Fibroblast of the aortic adventitia (primary cell): ENCODE measurements at regions not wholly inside any gene's neighbourhood (a gene's known extent, or its start where the extent isn't known, plus 50 kb on each side); places are given as distances from the start of the nearest gene placed in this dataset.

Source experiments
- DNase-seq: peaks from one replicate; pipeline ENCODE4 v3.0.0-alpha.2; 2010; ENCODE audit warnings: low read depth
- H3K4me3 ChIP-seq: 2 replicates; pipeline ENCODE4 v1.5.1; 2011; ENCODE audit warnings: low read depth, mild to moderate bottlenecking, control low read depth, low read length, moderate library complexity
- CTCF ChIP-seq: IDR thresholded peaks from 2 replicates; pipeline ENCODE4 v1.5.1; 2011; ENCODE audit warnings: mild to moderate bottlenecking, low read length, control low read depth, inconsistent platforms; ENCODE audit not compliant: insufficient read depth

GRCh38 chr12:59023861-59024424, 103.6 kb upstream of the LRIG3 start:
- TF ChIP-seq CTCF: no peak
- no peak overlapping the region for H3K4me3 ChIP-seq
- DNase-seq: no peak

- no peak overlapping the region for H3K4me3 ChIP-seq
- TF ChIP-seq CTCF: no peak
- no peak for DNase-seq
Observed at GRCh38 chr12:59020073-59020946, 100.0 kb upstream of the LRIG3 start.

GRCh38 chr12:59014885-59015284, 94.6 kb upstream of the LRIG3 start:
- H3K4me3 ChIP-seq: no peak overlapping the region
- no peak for DNase-seq
- no peak for TF ChIP-seq CTCF

GRCh38 chr12:59010941-59011340, 90.6 kb upstream of the LRIG3 start:
- DNase-seq: no peak
- no peak overlapping the region for H3K4me3 ChIP-seq
- TF ChIP-seq CTCF: no peak

GRCh38 chr12:59010118-59010517, 89.8 kb upstream of the LRIG3 start:
- no peak for TF ChIP-seq CTCF
- H3K4me3 ChIP-seq: no peak overlapping the region
- no peak for DNase-seq

- no peak for TF ChIP-seq CTCF
- peak; percentile 18 for DNase-seq
- H3K4me3 ChIP-seq: no peak overlapping the region
Observed at GRCh38 chr12:59007620-59008019, 87.3 kb upstream of the LRIG3 start.
